ENCODE measurements at regions not wholly inside any gene's neighbourhood (a gene's known extent, or its start where the extent isn't known, plus 50 kb on each side); places are given as distances from the start of the nearest gene placed in this dataset.

GRCh38 chr11:70918242-70918641, 334.1 kb downstream of the SHANK2 start:
- DNase-seq = no peak

GRCh38 chr11:70921804-70922203, 330.6 kb downstream of the SHANK2 start:
- no peak for DNase-seq

GRCh38 chr11:70924108-70924507, 328.3 kb downstream of the SHANK2 start:
- DNase-seq = no peak

GRCh38 chr11:70925238-70925637, 327.1 kb downstream of the SHANK2 start:
- DNase-seq = no peak

GRCh38 chr11:70926543-70927201, 325.7 kb downstream of the SHANK2 start:
- DNase-seq = no peak

- DNase-seq = no peak
Measured at GRCh38 chr11:70928854-70929598, 323.4 kb downstream of the SHANK2 start.

- DNase-seq = no peak
Measured at GRCh38 chr11:70930215-70930614, 322.2 kb downstream of the SHANK2 start.

- DNase-seq = no peak
Measured at GRCh38 chr11:70931430-70931829, 320.9 kb downstream of the SHANK2 start.

- DNase-seq = no peak
Measured at GRCh38 chr11:70933981-70934583, 318.3 kb downstream of the SHANK2 start.

- no peak for DNase-seq
Measured at GRCh38 chr11:70935006-70935768, 317.2 kb downstream of the SHANK2 start.

GRCh38 chr11:70942593-70942992, 309.8 kb downstream of the SHANK2 start:
- no peak for DNase-seq

GRCh38 chr11:70944141-70944540, 308.2 kb downstream of the SHANK2 start:
- no peak for DNase-seq

GRCh38 chr11:70944636-70945035, 307.7 kb downstream of the SHANK2 start:
- no peak for DNase-seq

GRCh38 chr11:70948398-70948797, 304.0 kb downstream of the SHANK2 start:
- no peak for DNase-seq

GRCh38 chr11:70948855-70949531, 303.4 kb downstream of the SHANK2 start:
- DNase-seq = no peak

- no peak for DNase-seq
Measured at GRCh38 chr11:70951139-70951804, 301.1 kb downstream of the SHANK2 start.

- no peak for DNase-seq
Measured at GRCh38 chr11:70952191-70952590, 300.2 kb downstream of the SHANK2 start.

GRCh38 chr11:70953720-70954119, 298.7 kb downstream of the SHANK2 start:
- no peak for DNase-seq

- no peak for DNase-seq
Measured at GRCh38 chr11:70954471-70954870, 297.9 kb downstream of the SHANK2 start.

All from stimulated activated CD4-positive, alpha-beta T cell treated with anti-CD3 and anti-CD28 coated beads, Interleukin-1b, Interleukin-23, amount 100 ng/mL, for 48 hours (primary cell).